Trophoblast cell (in vitro differentiated cells and primary cell): ENCODE measurements at regions not wholly inside any gene's neighbourhood (a gene's known extent, or its start where the extent isn't known, plus 50 kb on each side); places are given as distances from the start of the nearest gene placed in this dataset.
"Not testable (repeated sequence)": the region's sequence is repeated elsewhere in the genome, so short reads cannot be mapped to it uniquely, and the experiment has no call there.

Experiments
- DNase-seq, 2 donors: peaks; one replicate each; pipeline ENCODE4 v3.0.0-alpha.2; 2016
- H2AFZ ChIP-seq: 2 replicates; pipeline ENCODE4 v1.6.1; 2013; ENCODE audit warnings: low read length, moderate library complexity, mild to moderate bottlenecking; ENCODE audit not compliant: insufficient read depth, poor library complexity
- H2AK5ac ChIP-seq: 2 replicates; pipeline ENCODE4 v1.6.1; 2013; ENCODE audit warnings: mild to moderate bottlenecking, low read length
- H2BK120ac ChIP-seq: 2 replicates; pipeline ENCODE4 v1.6.1; 2013; ENCODE audit warnings: low read length, mild to moderate bottlenecking, moderate library complexity; ENCODE audit not compliant: insufficient read depth, poor library complexity
- H2BK12ac ChIP-seq: 2 replicates; pipeline ENCODE4 v1.6.1; 2013; ENCODE audit warnings: mild to moderate bottlenecking, low read length, moderate library complexity
- H2BK5ac ChIP-seq: 2 replicates; pipeline ENCODE4 v1.6.1; 2013; ENCODE audit warnings: low read length, low read depth, moderate library complexity, mild to moderate bottlenecking; ENCODE audit not compliant: poor library complexity
- H3K14ac ChIP-seq: 2 replicates; pipeline ENCODE4 v1.6.1; 2013; ENCODE audit warnings: mild to moderate bottlenecking, low read length
- H3K18ac ChIP-seq: 2 replicates; pipeline ENCODE4 v1.6.1; 2013; ENCODE audit warnings: mild to moderate bottlenecking, low read length
- H3K23ac ChIP-seq: 2 replicates; pipeline ENCODE4 v1.6.1; 2013; ENCODE audit warnings: low read length
- H3K27ac ChIP-seq: 2 replicates; pipeline ENCODE4 v1.5.1; 2013; ENCODE audit warnings: low read depth, mild to moderate bottlenecking, inconsistent platforms, low read length, moderate library complexity
- H3K27me3 ChIP-seq: 2 replicates; pipeline ENCODE4 v1.6.1; 2013; ENCODE audit warnings: inconsistent platforms, mild to moderate bottlenecking, low read length, moderate library complexity; ENCODE audit not compliant: insufficient read depth
- H3K36me3 ChIP-seq, 2 experiments: 1 replicate in 1 of 2; 2 replicates in 1 of 2; pipeline ENCODE4 v1.6.1; 2013; ENCODE audit warnings: low read length in 2 of 2, mild to moderate bottlenecking in 2 of 2, moderate library complexity in 1 of 2; ENCODE audit not compliant: insufficient read depth in 2 of 2, control insufficient read depth in 1 of 2
- H3K4ac ChIP-seq: 2 replicates; pipeline ENCODE4 v1.6.1; 2013; ENCODE audit warnings: low read depth, mild to moderate bottlenecking, low read length, moderate library complexity
- H3K4me1 ChIP-seq, 2 experiments: 1 replicate in 1 of 2; 2 replicates in 1 of 2; pipeline ENCODE4 v1.6.1; 2013; ENCODE audit warnings: low read length in 2 of 2, mild to moderate bottlenecking in 2 of 2, moderate library complexity in 1 of 2; ENCODE audit not compliant: insufficient read depth in 2 of 2, control insufficient read depth in 1 of 2
- H3K4me2 ChIP-seq: 2 replicates; pipeline ENCODE4 v1.6.1; 2013; ENCODE audit warnings: inconsistent platforms, mild to moderate bottlenecking, low read length, moderate library complexity
- H3K4me3 ChIP-seq: 2 replicates; pipeline ENCODE4 v1.5.1; 2013; ENCODE audit warnings: mild to moderate bottlenecking, low read depth, low read length, inconsistent platforms
- H3K79me1 ChIP-seq: one replicate; pipeline ENCODE4 v1.6.1; 2013; ENCODE audit warnings: low read length
- H3K79me2 ChIP-seq: 2 replicates; pipeline ENCODE4 v1.6.1; 2013; ENCODE audit warnings: low read length, mild to moderate bottlenecking; ENCODE audit not compliant: control insufficient read depth, insufficient read depth, poor library complexity
- H3K9ac ChIP-seq: 2 replicates; pipeline ENCODE4 v1.6.1; 2013; ENCODE audit warnings: mild to moderate bottlenecking, low read length
- H3K9me3 ChIP-seq: 2 replicates; pipeline ENCODE4 v1.6.1; 2013; ENCODE audit warnings: low read depth, mild to moderate bottlenecking, control low read depth, inconsistent platforms, low read length; ENCODE audit not compliant: insufficient read depth
- H4K12ac ChIP-seq: 2 replicates; pipeline ENCODE4 v1.6.1; 2013; ENCODE audit warnings: low read depth, mild to moderate bottlenecking, low read length, moderate library complexity
- H4K8ac ChIP-seq: 2 replicates; pipeline ENCODE4 v1.6.1; 2013; ENCODE audit warnings: low read depth, mild to moderate bottlenecking, low read length, moderate library complexity
- H4K91ac ChIP-seq: one replicate; pipeline ENCODE4 v1.6.1; 2013; ENCODE audit warnings: low read depth, mild to moderate bottlenecking, low read length, moderate library complexity
- WGBS: extraction: QIAGEN DNeasy Blood & Tissue Kit; methylation state at CpG from one replicate; pipeline ENCODE4 v1.1.7; 2013; ENCODE audit warnings: missing lambda C conversion rate; ENCODE audit not compliant: insufficient read length, insufficient coverage; ENCODE audit errors: extremely low coverage; 5-methylcytosine and 5-hydroxymethylcytosine counted together

- not testable (repeated sequence) for H3K18ac ChIP-seq, H3K9ac ChIP-seq, H3K14ac ChIP-seq, H4K8ac ChIP-seq, H3K79me2 ChIP-seq, H4K12ac ChIP-seq, H3K27ac ChIP-seq, H3K36me3 ChIP-seq, H3K27me3 ChIP-seq, H3K79me1 ChIP-seq, H2AK5ac ChIP-seq, H2BK12ac ChIP-seq, H3K4me1 ChIP-seq, H3K4me2 ChIP-seq, H3K23ac ChIP-seq, H2BK5ac ChIP-seq, H3K9me3 ChIP-seq, DNase-seq, H2BK120ac ChIP-seq, H4K91ac ChIP-seq, H2AFZ ChIP-seq, H3K4ac ChIP-seq, H3K4me3 ChIP-seq
Observed at GRCh38 chr2:90296484-90296777, 1605.0 kb downstream of the RPIA start.

- H4K8ac ChIP-seq, H2AFZ ChIP-seq, H3K4me2 ChIP-seq, H3K79me1 ChIP-seq, H4K91ac ChIP-seq, DNase-seq, H2BK5ac ChIP-seq, H3K4me3 ChIP-seq, H3K9me3 ChIP-seq, H3K27ac ChIP-seq, H3K79me2 ChIP-seq, H3K4ac ChIP-seq, H3K4me1 ChIP-seq, H3K36me3 ChIP-seq, H4K12ac ChIP-seq, H3K18ac ChIP-seq, H3K23ac ChIP-seq, H3K9ac ChIP-seq, H2AK5ac ChIP-seq, H3K14ac ChIP-seq, H2BK12ac ChIP-seq, H2BK120ac ChIP-seq, H3K27me3 ChIP-seq: not testable (repeated sequence)
- WGBS: no CpG with 5 or more reads among the region's 2 CpGs
Observed at GRCh38 chr2:90297701-90298100, 1606.2 kb downstream of the RPIA start.

GRCh38 chr2:90298126-90298755, 1606.8 kb downstream of the RPIA start:
- H3K27ac ChIP-seq, H4K8ac ChIP-seq, DNase-seq, H3K4me2 ChIP-seq, H2AK5ac ChIP-seq, H2BK120ac ChIP-seq, H3K79me1 ChIP-seq, H3K36me3 ChIP-seq, H3K27me3 ChIP-seq, H3K14ac ChIP-seq, H2BK12ac ChIP-seq, H4K91ac ChIP-seq, H3K4me3 ChIP-seq, H2BK5ac ChIP-seq, H3K4me1 ChIP-seq, H4K12ac ChIP-seq, H3K4ac ChIP-seq, H3K9ac ChIP-seq, H2AFZ ChIP-seq, H3K23ac ChIP-seq, H3K18ac ChIP-seq, H3K9me3 ChIP-seq, H3K79me2 ChIP-seq: not testable (repeated sequence)
- WGBS: no CpG with 5 or more reads among the region's 1 CpG

GRCh38 chr2:90298983-90299382, 1607.5 kb downstream of the RPIA start:
- DNase-seq: not testable (repeated sequence)
- no CpG with 5 or more reads among the region's 5 CpGs for WGBS

More at GRCh38 chr2:90298983-90299382, 1607.5 kb downstream of the RPIA start:
- H3K23ac ChIP-seq, H3K4me2 ChIP-seq, H3K27ac ChIP-seq, H4K8ac ChIP-seq, H3K18ac ChIP-seq, H3K9ac ChIP-seq, H2AK5ac ChIP-seq, H3K4me3 ChIP-seq, H2AFZ ChIP-seq, H3K79me1 ChIP-seq, H2BK5ac ChIP-seq, H3K4me1 ChIP-seq, H2BK12ac ChIP-seq, H3K27me3 ChIP-seq, H3K4ac ChIP-seq, H3K36me3 ChIP-seq, H3K14ac ChIP-seq, H4K12ac ChIP-seq, H3K9me3 ChIP-seq, H2BK120ac ChIP-seq, H3K79me2 ChIP-seq, H4K91ac ChIP-seq: not testable (repeated sequence)
